ENCODE measurements at regions not wholly inside any gene's neighbourhood (a gene's known extent, or its start where the extent isn't known, plus 50 kb on each side); places are given as distances from the start of the nearest gene placed in this dataset.
"Not testable (repeated sequence)": the region's sequence is repeated elsewhere in the genome, so short reads cannot be mapped to it uniquely, and the experiment has no call there.

DNA sequence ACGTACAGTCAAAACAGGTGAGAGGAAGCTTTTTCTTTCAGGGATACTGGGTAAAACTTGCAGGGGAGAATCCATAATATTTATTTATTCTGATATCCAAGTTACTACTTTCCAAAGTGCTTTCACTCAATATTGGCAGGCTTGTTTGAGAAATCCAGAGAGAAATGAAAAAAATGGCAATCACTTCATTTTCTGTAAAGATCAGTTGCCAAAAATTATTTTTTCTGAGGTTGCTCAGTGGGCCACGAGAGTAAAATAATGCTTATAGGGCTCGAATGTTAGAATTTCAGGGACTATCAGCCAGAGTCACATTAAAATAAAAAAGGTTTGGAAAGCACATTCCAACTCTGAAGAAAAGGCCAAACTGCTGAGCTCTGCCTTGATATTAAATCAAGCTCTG, 324.6 kb upstream of the RND3 start:
- no peak for DNase-seq

GRCh38 chr2:150811259-150811855, 323.9 kb upstream of the RND3 start:
- no peak for DNase-seq

- DNase-seq: no peak
These were observed 321.6 kb upstream of the RND3 start for GRCh38 chr2:150809103-150809502.

DNA sequence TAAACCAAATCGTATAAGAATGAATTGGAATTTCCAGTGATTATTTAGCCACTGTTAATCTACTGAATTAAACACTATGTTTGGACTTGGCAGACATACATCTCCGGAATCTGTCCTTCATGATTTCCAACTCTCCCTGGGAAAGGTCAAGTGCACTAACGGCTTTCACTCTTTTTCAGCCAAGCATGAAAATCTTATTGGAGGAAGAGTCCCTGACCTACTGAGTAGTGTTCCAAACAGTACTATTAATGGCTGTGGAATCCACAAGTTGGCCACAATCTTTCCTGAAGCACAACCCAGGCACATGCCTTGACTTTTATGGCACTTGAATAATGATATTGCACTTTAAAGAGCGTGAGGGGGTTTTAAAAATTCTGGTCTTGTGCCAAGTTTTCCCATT, 318.9 kb upstream of the RND3 start:
- DNase-seq: no peak

GRCh38 chr2:150803689-150804398, 316.4 kb upstream of the RND3 start:
- DNase-seq: no peak

DNA sequence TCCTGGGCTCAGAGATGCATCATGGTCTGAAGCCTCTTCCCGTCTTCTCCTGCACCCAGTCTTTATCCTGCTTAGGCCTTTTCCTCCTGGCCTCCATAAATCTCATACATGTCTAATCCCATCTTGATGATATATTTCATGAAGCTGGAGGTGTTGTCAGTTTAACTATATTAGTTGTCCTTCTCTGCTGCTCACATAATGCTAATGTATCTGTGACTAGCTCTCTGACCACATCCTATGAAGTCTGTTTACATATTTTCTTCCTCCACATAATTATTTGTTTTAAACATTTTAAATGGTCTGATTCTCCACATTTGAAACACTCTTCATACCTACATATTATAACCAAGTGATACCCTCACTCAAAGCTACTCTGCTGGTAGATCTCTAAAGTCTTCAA, 315.2 kb upstream of the RND3 start:
- no peak for DNase-seq

DNA sequence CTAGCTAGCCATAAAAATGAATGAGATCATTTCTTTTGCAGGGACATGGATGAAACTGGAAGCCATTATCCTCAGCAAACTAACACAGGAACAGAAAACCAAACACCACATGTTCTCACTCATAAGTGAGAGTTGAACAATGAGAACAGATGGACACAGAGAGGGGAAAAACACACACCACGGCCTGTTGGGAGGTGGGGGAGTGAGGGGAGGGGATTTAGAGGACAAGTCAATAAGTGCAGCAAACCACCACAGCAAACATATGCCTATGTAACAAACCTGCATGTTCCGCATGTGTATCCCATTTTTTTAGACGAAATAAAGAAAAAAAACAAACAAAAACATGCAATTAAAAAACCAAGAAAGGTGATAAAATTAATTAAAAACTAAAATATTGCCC, 308.8 kb upstream of the RND3 start:
- DNase-seq: not testable (repeated sequence)

GRCh38 chr2:150792780-150793300, 305.4 kb upstream of the RND3 start:
- no peak for DNase-seq

DNA sequence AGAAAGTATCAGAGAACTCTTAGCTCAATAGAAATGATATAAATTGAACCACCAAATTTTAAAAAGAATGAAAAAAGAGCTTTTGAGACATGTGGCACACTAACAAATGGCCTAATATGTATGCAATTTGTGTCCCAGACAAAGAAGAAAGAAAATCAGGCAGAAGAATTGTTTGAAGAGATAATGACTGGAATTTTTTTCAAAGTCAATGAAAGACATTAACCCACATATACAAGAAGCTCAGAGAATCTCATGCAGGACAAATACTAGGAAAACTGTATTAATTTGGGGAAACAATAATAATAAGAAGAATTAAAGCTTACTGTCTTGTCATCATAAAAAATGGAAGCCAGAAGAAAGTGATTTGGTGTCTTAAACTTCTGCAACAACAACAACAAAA, 304.1 kb upstream of the RND3 start:
- DNase-seq: no peak

GRCh38 chr2:150789376-150789905, 302.0 kb upstream of the RND3 start:
- DNase-seq: no peak

GRCh38 chr2:150788426-150789140, 301.1 kb upstream of the RND3 start:
- no peak for DNase-seq

DNA sequence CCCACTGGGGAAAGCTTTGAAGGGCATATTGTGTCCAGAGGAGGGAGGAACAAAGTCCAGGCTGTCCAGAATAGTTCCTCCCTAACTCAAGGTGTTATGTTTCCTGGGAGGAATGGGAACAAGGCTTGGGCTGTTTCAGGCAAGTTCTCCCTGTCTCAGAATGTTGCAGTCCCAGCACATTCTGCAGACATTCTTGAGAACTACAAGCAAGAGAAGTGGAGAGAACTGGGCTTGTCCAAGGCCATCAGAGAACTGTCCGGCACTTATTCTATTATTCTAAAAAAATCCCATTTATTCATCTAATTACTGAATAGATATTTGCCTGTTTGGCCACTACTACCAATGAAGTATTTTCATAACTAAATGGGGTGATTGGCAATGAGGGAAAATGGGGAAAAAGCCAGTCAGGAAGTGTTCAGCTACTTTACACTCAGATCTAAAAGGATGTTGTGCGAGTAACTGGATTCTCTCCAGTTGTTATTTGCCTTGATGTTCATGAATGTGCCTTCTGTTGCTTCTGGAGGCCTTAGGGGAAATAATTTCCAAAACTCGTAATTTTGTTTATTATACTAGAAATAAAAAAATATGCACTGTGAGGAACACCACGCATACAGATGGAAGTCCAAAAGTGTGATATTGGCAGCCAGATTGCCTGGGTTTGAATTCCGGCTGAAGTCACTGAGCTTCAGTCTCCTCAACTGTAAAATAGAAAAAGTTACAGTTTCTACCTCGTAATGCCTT, 300.1 kb upstream of the RND3 start:
- no peak for DNase-seq

DNA sequence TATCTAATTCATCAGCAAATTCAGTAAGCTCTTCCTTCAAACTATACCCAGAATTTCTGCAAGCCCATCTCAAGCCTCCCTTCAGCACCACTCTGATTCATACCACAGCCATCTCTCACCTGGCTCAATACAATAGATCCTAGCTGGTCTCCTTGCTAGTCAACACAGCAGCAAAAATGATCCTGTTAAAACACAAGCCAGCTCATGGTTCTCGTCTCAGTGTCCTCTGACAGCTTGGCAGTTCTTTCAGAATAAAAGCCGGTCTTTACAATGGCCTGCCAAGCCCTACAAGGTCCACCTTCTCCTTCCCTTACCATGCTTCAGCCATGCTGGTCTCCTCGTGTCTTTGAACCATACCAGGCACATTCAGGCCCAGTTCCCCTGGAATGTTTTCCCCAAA, 296.9 kb upstream of the RND3 start:
- DNase-seq: no peak

- DNase-seq: no peak
These were observed 296.4 kb upstream of the RND3 start for GRCh38 chr2:150783896-150784295.

- DNase-seq: no peak
These were observed 295.5 kb upstream of the RND3 start for GRCh38 chr2:150783015-150783414.

GRCh38 chr2:150782613-150783012, 295.1 kb upstream of the RND3 start:
- no peak for DNase-seq

DNA sequence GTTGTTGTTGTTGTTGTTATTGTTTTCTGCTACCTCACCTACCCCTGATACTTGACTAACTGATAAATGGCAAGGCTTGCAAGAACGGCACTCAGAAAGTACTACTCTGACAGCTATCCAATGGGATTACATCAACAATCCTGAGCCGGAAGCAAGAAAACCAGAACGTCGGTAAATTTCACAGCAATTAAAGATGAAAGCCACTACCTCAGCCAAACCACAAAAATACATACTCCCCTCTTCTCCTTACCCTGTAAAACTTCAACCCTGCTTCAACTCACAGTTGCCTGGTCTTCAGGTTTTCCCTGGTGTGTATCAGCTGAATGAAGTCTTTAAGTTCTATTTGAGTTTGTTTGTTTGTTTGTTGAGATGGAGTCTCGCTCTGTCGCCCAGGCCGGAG, 293.7 kb upstream of the RND3 start:
- DNase-seq: no peak

DNA sequence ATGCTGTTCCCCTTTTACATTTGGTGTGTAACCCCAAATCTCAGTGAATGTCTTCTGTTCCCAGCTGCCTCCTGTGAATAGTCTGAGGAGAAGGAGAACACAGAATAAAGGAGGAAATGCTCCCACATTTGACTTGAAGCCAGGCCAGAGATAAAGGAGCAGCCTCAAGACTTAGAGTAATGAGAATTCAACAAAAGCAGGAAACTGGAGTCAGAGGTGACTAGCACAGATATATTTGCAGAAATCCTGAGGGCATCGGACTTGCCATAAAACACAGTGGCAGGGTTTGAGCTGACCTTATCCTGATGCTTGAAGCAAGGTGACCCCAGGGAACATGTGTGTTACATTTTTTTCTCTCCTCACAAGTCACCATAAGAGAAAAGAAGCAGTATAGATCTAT, 291.4 kb upstream of the RND3 start:
- DNase-seq: no peak

GRCh38 chr2:150769421-150769820, 282.0 kb upstream of the RND3 start:
- DNase-seq: no peak

GRCh38 chr2:150767991-150768746, 280.7 kb upstream of the RND3 start:
- no peak for DNase-seq

GRCh38 chr2:150762571-150762970, 275.1 kb upstream of the RND3 start:
- DNase-seq: no peak

- no peak for DNase-seq
These were observed 272.1 kb upstream of the RND3 start for GRCh38 chr2:150759531-150759930.
